H1 (cell line): ENCODE measurements at regions not wholly inside any gene's neighbourhood (a gene's known extent, or its start where the extent isn't known, plus 50 kb on each side); places are given as distances from the start of the nearest gene placed in this dataset.

Source experiments
- CTCF ChIP-seq, 3 experiments: IDR thresholded peaks; 1 replicate in 2 of 3; 2 replicates in 1 of 3; pipeline versions ENCODE4 v1.5.1 to v1.6.1; 2011; ENCODE audit warnings: low read length in 3 of 3, mild to moderate bottlenecking in 3 of 3, inconsistent platforms in 2 of 3, low read depth in 1 of 3, moderate library complexity in 1 of 3; ENCODE audit not compliant: insufficient read depth in 1 of 3; ENCODE audit errors: control extremely low read depth in 1 of 3
- POLR2A ChIP-seq, 2 experiments: IDR thresholded peaks; 1 replicate in 1 of 2; 2 replicates in 1 of 2; pipeline ENCODE4 v1.6.1; 2011; ENCODE audit warnings: low read depth in 2 of 2, low read length in 2 of 2, mild to moderate bottlenecking in 2 of 2; ENCODE audit errors: control extremely low read depth in 1 of 2
- SP1 ChIP-seq: IDR thresholded peaks from 2 replicates; pipeline ENCODE4 v1.6.1; 2011; ENCODE audit warnings: low read depth, low read length

- no peak for TF ChIP-seq CTCF (IDR thresholded peaks at IDR 0.05; ENCODE audit: control extremely low read depth in 1 of 3, insufficient read depth in 1 of 3, low read depth in 1 of 3, low read length in 3 of 3)
- no peak for TF ChIP-seq POLR2A (IDR thresholded peaks at IDR 0.05; ENCODE audit: control extremely low read depth in 1 of 2, low read depth in 2 of 2, low read length in 2 of 2)
- TF ChIP-seq SP1, result no peak
Observed at GRCh38 chr1:112312879-112313278, 83.1 kb upstream of the CTTNBP2NL start.
